HepG2 (cell line): ENCODE measurements at regions not wholly inside any gene's neighbourhood (a gene's known extent, or its start where the extent isn't known, plus 50 kb on each side); places are given as distances from the start of the nearest gene placed in this dataset.

Experiments used
- ATAC-seq: fragments of 200-7000 bp; cut with Tn5 transposase; 3 replicates; pipeline ENCODE4 v1.9.1; 2020; ENCODE audit warnings: mild to moderate bottlenecking, moderate library complexity
- BruUV-seq: library from RNA; stranded (reverse); fragments of 400-500 nt; replicated peaks from 2 replicates; lab custom pipeline; 2021; lab: Mats Ljungman, UMichigan
- CTCF ChIA-PET: fragments of 300-600 bp; formaldehyde crosslinking; extraction: SDS; loops from one replicate; lab custom pipeline; 2021; ENCODE audit warnings: low total read pairs, inconsistent platforms, low intra/inter-chr PET ratio; lab: Yijun Ruan, JAX
- POLR2A ChIA-PET: fragments of 350-600 bp; sonication (Branson Sonifier 250); formaldehyde crosslinking; loops from one replicate; lab custom pipeline; 2020; ENCODE audit warnings: antibody characterized with exemption, inconsistent platforms; lab: Yijun Ruan, JAX
- DNase-seq: peaks from one replicate; pipeline ENCODE4 v3.0.0-alpha.2; 2015; ENCODE audit warnings: low spot score
- FAIRE-seq: peaks from 3 replicates; lab custom pipeline; 2011; peaks lifted over from hg19 to GRCh38; lab: Jason Lieb, UNC
- H2AFZ ChIP-seq: one replicate; pipeline ENCODE4 v1.6.1; 2011; ENCODE audit warnings: low read length, inconsistent platforms
- H3K27ac ChIP-seq: fragments of 300-600 bp; 3 replicates; pipeline ENCODE4 v1.8.0; 2011; ENCODE audit warnings: mixed run types, mild to moderate bottlenecking, mixed read lengths, low read length, inconsistent platforms; ENCODE audit not compliant: insufficient read depth; ENCODE audit errors: extremely low read length
- H3K27me3 ChIP-seq, 2 experiments: fragments of 200-600 bp in 1 of 2; 2 replicates in 1 of 2; 3 replicates in 1 of 2; pipeline versions ENCODE4 v1.6.0 to v1.8.0; 2011; ENCODE audit warnings: low read length in 2 of 2, mild to moderate bottlenecking in 2 of 2, moderate library complexity in 2 of 2, inconsistent platforms in 1 of 2; ENCODE audit not compliant: insufficient read depth in 2 of 2, control insufficient read depth in 1 of 2
- H3K36me3 ChIP-seq, 2 experiments: fragments of 200-600 bp in 1 of 2; replicated peaks in 1 of 2; 2 replicates in 1 of 2; 3 replicates in 1 of 2; pipeline versions ENCODE4 v1.5.1 to v1.8.0; 2011; ENCODE audit warnings: low read length in 2 of 2, inconsistent platforms in 1 of 2; ENCODE audit not compliant: insufficient read depth in 2 of 2, control insufficient read depth in 1 of 2
- H3K4me1 ChIP-seq: 2 replicates; pipeline ENCODE4 v1.5.1; 2012; ENCODE audit warnings: low read length, inconsistent platforms; ENCODE audit not compliant: insufficient read depth
- H3K4me2 ChIP-seq: 2 replicates; pipeline ENCODE4 v1.6.0; 2011; ENCODE audit warnings: low read depth, low read length, inconsistent platforms
- H3K4me3 ChIP-seq, 3 experiments: fragments of 200-600 bp in 1 of 3; sonication (generic), shearing (Covaris generic) in 1 of 3; replicated peaks in 1 of 3; 2 replicates each; pipeline ENCODE4 v1.5.1; 2011 to 2016; ENCODE audit warnings: low read length in 3 of 3, inconsistent platforms in 2 of 3, low read depth in 2 of 3, mild to moderate bottlenecking in 2 of 3, control low read depth in 1 of 3, mixed read lengths in 1 of 3; ENCODE audit not compliant: insufficient read depth in 1 of 3
- H3K79me2 ChIP-seq: one replicate; pipeline ENCODE4 v1.6.1; 2011; ENCODE audit warnings: low read length, inconsistent platforms; ENCODE audit not compliant: insufficient read depth
- H3K9ac ChIP-seq: 2 replicates; pipeline ENCODE4 v1.6.0; 2011; ENCODE audit warnings: mild to moderate bottlenecking, low read depth, low read length, inconsistent platforms; ENCODE audit not compliant: insufficient read depth
- H3K9me3 ChIP-seq: 2 replicates; pipeline ENCODE4 v1.5.1; 2012; ENCODE audit warnings: mild to moderate bottlenecking, low read length
- H4K20me1 ChIP-seq: 2 replicates; pipeline ENCODE4 v1.6.0; 2011; ENCODE audit warnings: inconsistent platforms, mild to moderate bottlenecking, low read length, moderate library complexity; ENCODE audit not compliant: insufficient read depth
- EP300 ChIP-seq, 3 experiments: sonication (generic) in 1 of 3; formaldehyde crosslinking in 1 of 3; IDR thresholded peaks; 2 replicates each; pipeline versions ENCODE4 v1.5.1 to v1.6.1; 2011 to 2020; ENCODE audit warnings: low read depth in 2 of 3, low read length in 2 of 3, borderline replicate concordance in 1 of 3, improper control_type of control experiment in 1 of 3, mild to moderate bottlenecking in 1 of 3, missing genetic modification reagents in 1 of 3, moderate library complexity in 1 of 3
- FOXO1 ChIP-seq: sonication (generic); formaldehyde crosslinking; IDR thresholded peaks from 2 replicates; pipeline ENCODE4 v1.4.0; 2020; ENCODE audit warnings: missing genetic modification reagents
- GRHL1 ChIP-seq: sonication (generic); formaldehyde crosslinking; conservative IDR thresholded peaks from 2 replicates; pipeline ENCODE4 v1.8.0; 2022; ENCODE audit warnings: missing genetic modification reagents
- IRF2 ChIP-seq: IDR thresholded peaks from 2 replicates; pipeline ENCODE4 v1.6.1; 2018; ENCODE audit warnings: missing genetic modification reagents, missing compliant biosample characterization
- KDM4B ChIP-seq: sonication (generic); formaldehyde crosslinking; IDR thresholded peaks from 2 replicates; pipeline ENCODE4 v1.4.0; 2020; ENCODE audit warnings: missing genetic modification reagents
- MIER3 ChIP-seq: IDR thresholded peaks from 2 replicates; pipeline ENCODE4 v1.6.1; 2016; ENCODE audit warnings: missing compliant biosample characterization, borderline replicate concordance
- NFIC ChIP-seq: IDR thresholded peaks from 2 replicates; pipeline ENCODE4 v1.6.1; 2012; ENCODE audit warnings: mild to moderate bottlenecking, low read length, inconsistent platforms
- NFYB ChIP-seq: sonication (generic); formaldehyde crosslinking; IDR thresholded peaks from 2 replicates; pipeline ENCODE4 v1.4.0; 2020; ENCODE audit warnings: missing genetic modification reagents
- POGK ChIP-seq: sonication (generic); formaldehyde crosslinking; conservative IDR thresholded peaks from 2 replicates; pipeline ENCODE4 v1.8.0; 2022; ENCODE audit warnings: mild to moderate bottlenecking, moderate library complexity, missing genetic modification reagents
- ZBED4 ChIP-seq: sonication (generic); formaldehyde crosslinking; IDR thresholded peaks from 2 replicates; pipeline ENCODE4 v1.4.0; 2020; ENCODE audit warnings: missing genetic modification reagents, borderline replicate concordance
- ZBTB49 ChIP-seq: sonication (generic); formaldehyde crosslinking; IDR thresholded peaks from 2 replicates; pipeline ENCODE4 v1.4.0; 2020; ENCODE audit warnings: missing genetic modification reagents, borderline replicate concordance
- ZNF10 ChIP-seq: sonication (generic); formaldehyde crosslinking; IDR thresholded peaks from 2 replicates; pipeline ENCODE4 v1.4.0; 2020; ENCODE audit warnings: mild to moderate bottlenecking, low read depth, missing genetic modification reagents, borderline replicate concordance
- ZNF660 ChIP-seq: sonication (generic); formaldehyde crosslinking; IDR thresholded peaks from 2 replicates; pipeline ENCODE4 v1.5.1; 2020; ENCODE audit warnings: mild to moderate bottlenecking, low read depth, missing genetic modification reagents, borderline replicate concordance
- ZNF713 ChIP-seq: sonication (generic); formaldehyde crosslinking; IDR thresholded peaks from 2 replicates; pipeline ENCODE4 v1.4.0; 2020; ENCODE audit warnings: mild to moderate bottlenecking, missing genetic modification reagents
- WGBS: methylation state at CpG from one replicate; pipeline ENCODE4 v1.1.6; 2017; ENCODE audit warnings: low lambda C conversion rate; 5-methylcytosine and 5-hydroxymethylcytosine counted together
- in situ Hi-C: cut with HindIII; loops from 2 replicates; pipeline ENCODE4 v1.10.0; 2017; ENCODE audit warnings: low pct_unique_long_range_greater_than_20kb; ENCODE audit not compliant: extremely low pct_ligation_motif_present
- intact Hi-C: fragments of 100-400 bp; cut with micrococcal nuclease; formaldehyde crosslinking; loops from one replicate; pipeline ENCODE4 v1.10.0; 2022; ENCODE audit not compliant: unreplicated experiment

- DNase-seq, result no peak
- no peaks in the 10 kb centered on the region for H3K36me3 ChIP-seq
- H3K4me2 ChIP-seq, result no peak overlapping the region
- no peak overlapping the region for H3K9ac ChIP-seq
- no peaks in the 10 kb centered on the region for H4K20me1 ChIP-seq
- no peaks in the 10 kb centered on the region for H3K9me3 ChIP-seq
- no peak overlapping the region for H3K27ac ChIP-seq
- H2AFZ ChIP-seq, result no peak overlapping the region
- ChIA-PET CTCF (no interaction called here), POLR2A (no interaction called here)
- no peaks in the 10 kb centered on the region for H3K79me2 ChIP-seq
- 64% methylated on average over 8 of the region's 36 CpGs for WGBS
- in situ Hi-C loops (no loop called here), intact Hi-C loops (no loop called here)
- no peaks in the 10 kb centered on the region for H3K4me1 ChIP-seq
- H3K27me3 ChIP-seq, result peaks cover 2 to 14% of the 10 kb centered on the region in 2 experiments; a peak in 1 of 5 replicates
- BruUV-seq, result no TSS peak
- no peak; the same call in 2 of the 3 replicates for ATAC-seq
- FAIRE-seq, result no peak
- no peak overlapping the region for H3K4me3 ChIP-seq
- TF ChIP-seq KDM4B (CRISPR knock-in tag) (no peak), ZBED4 (no peak), NFIC (no peak), ZNF713 (CRISPR knock-in tag) (no peak), FOXO1 (no peak), GRHL1 (no peak), ZBTB49 (CRISPR knock-in tag) (no peak), EP300 (IDR thresholded peaks at IDR 0.05; ENCODE audit: low read depth in 2 of 2, low read length in 2 of 2) (no peak), EP300 (CRISPR knock-in tag; IDR thresholded peaks at IDR 0.05; ENCODE audit: borderline replicate concordance) (no peak), ZNF10 (no peak), IRF2 (CRISPR knock-in tag) (no peak), ZNF660 (no peak), MIER3 (CRISPR knock-in tag) (no peak), POGK (CRISPR knock-in tag) (no peak), NFYB (CRISPR knock-in tag) (no peak)
Observed at GRCh38 chr3:180828001-180828720, 84.3 kb upstream of the FXR1 start.
